Stimulated activated CD4-positive, alpha-beta T cell treated with anti-CD3 and anti-CD28 coated beads, Interleukin-15, amount 100 ng/mL, for 48 hours (primary cell): ENCODE measurements at regions not wholly inside any gene's neighbourhood (a gene's known extent, or its start where the extent isn't known, plus 50 kb on each side); places are given as distances from the start of the nearest gene placed in this dataset.
A peak's percentile ranks its signal among the peaks of the same experiment; 100 is the strongest.

ENCODE experiments used
- DNase-seq, 2 donors: peaks; one replicate each; pipeline ENCODE4 v3.0.0-alpha.2; 2020; ENCODE audit warnings: low read depth in 2 of 2

DNA sequence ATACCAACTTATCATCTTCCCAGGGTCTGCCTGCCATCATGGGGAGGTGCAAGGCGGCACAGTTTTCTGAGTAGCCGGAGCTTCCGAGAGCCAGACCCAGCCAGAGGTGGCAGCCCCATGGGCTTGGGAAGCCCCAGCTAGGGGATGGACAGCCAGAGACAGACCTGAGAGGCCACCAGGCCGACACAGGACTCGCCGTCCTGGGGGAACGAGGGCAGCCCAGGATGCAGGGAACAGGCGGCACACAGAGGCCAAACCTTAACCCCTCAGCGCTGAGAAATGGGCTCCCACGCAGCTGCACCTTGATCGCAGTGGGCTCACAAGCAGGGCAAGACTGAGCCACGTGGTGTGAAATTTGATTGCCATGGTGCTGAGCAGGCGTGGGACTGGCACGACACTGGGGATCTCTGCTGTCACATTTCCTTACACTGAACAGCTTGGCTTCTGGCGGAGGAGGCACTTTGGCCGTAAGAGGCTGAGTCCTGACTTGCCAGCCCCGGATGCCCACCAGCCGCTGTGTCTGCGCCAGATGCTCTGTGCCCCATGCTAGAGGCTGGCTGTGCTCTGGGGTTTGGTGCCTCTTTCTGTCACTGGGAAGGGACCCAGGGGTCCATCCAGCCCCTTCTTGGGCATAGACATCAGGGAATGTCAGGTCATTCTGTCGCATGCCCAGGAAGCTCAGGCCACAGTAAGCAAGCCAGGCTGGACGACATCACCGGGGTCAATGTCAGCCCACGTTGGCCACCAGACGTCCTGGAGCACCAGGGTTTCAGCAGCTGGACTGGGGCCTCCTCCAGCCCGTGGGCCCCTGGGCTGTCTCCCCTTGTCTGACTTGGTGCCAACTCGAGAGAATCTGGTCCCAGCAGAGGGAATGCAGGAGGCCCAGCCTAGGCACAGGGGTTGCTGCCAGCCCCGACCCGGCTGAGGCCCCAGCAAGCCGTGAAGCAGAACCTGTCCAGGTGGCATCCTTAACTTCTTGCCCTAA, 312.1 kb upstream of the MYT1L start:
- no peak for DNase-seq

DNA sequence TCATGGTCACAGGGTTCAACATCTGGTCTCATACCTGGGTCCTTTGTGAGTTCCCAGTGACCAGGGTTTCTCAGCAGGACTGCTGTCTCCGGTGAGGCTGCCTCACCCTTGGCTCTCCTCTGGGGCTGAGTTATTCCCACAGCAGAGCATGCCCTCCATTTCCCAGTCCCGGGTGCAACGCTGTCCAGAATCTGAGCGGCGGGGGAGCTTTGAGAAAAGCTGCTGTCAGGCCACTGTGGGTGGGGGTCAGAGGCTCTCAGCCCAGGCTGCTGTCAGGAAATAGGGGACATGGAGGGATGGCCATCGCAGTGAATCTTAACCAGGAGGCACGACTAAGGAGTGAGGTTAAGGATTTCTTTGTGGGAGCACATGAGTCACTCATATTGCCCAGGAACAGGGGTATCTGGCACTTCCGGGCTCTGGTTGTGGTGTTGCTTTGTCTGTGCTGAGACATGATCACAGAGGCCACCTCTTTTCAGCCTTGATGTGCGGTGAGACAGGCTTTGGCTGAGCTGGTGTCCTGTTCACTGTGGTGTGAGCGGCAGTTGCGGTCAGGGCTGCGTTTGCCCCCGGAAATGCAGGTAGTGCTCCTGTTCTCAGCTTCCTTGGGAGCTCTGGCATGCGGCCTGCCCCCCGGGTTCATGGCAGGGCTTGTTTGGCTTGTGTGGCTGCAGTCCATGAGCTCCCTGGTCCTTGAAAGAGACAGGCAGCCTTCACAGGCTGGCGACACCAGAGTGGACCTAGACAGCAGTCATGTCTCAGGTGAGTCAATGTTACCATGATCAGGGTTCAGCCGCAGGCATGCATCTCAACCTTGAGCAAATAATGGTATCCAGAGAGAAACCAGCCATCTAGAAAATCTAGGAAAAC, 310.7 kb upstream of the MYT1L start:
- no peak for DNase-seq

DNA sequence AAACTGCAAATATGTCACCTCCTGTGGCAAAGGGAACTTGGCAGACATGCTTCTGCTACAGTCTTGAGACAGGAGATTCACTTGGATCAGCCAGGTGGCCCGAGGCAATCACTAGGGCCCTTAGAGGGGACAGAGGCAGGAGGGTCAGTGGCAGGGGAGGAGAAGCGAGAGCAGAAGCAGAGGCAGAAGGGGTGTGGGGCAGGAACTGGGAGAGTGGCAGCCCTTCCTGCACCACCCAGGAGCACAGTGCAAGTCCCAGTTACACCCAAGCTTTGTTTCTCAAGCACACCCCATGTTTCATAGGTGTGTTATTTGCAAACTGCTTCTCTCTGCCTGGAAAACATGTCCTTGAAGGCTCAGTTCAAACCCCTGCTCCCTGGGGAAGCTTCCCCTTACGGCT, 309.7 kb upstream of the MYT1L start:
- no peak for DNase-seq

DNA sequence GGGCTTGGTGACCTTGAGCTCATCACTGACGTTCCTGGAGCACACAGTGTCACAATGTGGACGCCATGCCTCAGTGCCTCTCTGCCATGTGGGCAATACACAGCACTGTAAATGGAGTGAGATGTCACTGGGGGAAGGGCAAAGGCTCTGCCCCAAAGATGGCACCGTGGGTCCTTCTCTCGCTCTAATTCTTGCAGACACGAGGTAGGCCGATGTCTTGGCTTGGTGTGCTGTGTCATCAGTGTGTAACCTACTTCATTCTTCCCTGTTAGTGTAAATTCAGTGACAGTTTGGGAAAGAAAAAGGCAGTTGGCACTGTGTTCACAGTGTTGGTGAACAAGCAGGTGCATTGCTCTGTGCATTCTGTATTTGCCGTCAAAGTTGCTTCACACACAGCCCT, 309.3 kb upstream of the MYT1L start:
- no peak for DNase-seq

DNA sequence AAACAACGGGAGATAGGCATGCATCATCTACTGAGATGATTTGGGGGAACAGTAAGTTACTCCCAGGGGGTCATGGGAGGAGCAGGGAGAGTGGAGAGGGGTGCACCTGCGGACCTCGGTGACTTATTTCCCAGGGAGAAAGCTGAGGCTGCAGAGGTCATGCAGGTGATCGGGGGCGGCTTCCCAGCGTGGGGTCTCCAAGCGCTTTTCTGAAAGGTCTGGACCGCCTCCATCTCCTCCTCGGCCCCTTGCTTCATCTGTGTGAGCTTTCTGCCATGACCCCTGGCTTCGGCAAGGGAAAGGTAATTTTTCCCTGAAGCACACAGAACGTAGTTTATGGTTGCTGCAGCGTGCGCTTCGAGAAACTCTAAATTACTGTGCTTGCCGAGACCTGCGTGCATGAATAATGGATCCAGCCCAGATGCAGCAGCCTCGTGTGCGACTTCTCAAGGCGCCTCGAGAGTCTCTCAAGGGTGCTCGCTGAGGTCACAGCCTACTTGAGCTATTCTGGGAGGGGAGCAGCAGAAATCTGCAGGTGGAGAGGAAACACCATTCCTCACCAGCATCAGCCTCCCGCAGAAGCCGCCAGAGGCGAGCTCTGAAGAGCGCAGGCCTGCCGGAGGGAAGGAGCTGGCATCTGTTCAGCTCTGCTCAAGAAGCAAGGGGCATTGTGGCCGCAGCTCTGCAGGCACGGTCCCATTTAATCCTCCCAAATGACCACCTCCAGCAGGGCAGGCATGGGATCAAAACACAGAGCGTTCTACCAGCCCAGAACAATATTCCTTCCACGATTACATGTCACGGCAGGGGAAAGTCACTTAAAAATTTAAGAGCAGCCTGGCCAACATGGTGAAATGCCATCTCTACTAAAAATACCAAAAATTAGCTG, 308.4 kb upstream of the MYT1L start:
- no peak for DNase-seq

DNA sequence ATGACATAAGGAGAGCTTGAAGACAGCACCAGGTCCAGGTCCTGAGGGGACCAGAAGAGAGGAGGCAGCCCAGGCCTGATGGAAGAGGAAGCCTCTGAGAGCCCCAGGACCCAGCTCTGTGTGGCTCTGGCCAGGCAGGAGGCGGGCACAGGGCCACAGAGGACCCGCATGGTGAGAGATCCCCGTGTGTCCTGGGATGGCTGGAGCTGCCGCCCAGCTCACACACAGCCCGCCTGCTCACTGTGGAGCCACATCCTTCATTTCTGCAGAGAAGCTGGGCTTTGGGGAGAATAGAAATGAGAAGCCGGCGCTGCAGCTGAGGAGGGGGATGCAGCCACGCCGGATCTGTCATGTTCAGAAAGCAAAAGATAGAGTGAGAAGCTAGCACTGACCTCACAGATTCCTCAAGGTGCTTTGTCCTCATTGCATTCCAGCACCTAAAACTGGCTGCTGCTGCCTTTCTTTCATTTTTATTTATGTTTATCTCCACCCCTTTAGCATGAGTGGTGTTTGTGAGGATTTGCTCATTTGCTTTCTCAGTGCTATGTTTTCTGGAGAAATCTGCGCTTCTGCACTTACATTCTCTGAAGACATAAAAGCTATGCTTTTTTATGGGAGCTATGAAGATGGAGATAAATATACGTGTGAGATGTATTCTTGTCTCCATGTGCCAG, 307.6 kb upstream of the MYT1L start:
- DNase-seq = no peak

DNA sequence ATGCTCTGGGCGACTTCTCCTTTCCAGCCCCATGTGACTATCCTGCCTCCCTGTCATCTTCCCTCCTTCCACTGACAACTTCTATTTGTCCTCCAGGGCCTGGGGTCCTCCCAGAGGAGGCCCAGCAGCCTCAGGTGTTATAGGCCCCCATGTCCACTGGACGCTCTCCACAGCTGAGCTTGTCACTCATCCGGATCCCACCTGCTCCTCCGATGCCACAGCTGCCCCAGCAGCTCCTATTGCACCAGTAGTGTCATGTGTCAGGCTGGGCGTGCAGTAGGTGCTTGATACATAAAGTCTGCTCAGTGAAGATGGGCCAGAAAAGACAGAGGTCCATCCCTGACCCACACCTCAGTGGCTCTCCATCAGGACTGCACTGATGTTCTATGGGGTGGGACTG, 305.7 kb upstream of the MYT1L start:
- no peak for DNase-seq

DNA sequence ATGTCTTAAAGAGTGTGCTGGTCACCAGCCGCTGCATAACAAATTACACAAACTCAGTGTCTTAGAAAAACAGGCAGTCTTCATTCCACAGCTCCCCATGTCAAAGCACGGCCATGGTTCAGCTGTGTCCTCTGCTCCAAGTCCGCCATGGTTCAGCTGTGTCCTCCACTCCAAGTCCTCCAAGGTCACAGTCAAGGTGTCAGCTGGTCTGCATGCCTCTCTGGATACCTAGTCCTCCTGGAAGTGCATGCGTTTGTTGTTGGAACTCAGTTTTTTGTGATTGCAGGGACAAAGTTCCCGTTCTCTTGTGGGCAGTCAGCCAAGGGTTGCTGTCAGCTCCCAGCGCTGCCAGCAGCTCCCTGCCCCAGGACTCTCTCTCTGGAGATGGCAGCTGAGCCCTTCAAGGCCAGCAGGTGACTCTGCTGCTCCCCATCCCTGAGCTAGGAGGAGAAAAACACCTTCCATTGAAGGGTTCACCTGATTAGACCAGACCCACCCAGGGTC, 304.0 kb upstream of the MYT1L start:
- no peak for DNase-seq

DNA sequence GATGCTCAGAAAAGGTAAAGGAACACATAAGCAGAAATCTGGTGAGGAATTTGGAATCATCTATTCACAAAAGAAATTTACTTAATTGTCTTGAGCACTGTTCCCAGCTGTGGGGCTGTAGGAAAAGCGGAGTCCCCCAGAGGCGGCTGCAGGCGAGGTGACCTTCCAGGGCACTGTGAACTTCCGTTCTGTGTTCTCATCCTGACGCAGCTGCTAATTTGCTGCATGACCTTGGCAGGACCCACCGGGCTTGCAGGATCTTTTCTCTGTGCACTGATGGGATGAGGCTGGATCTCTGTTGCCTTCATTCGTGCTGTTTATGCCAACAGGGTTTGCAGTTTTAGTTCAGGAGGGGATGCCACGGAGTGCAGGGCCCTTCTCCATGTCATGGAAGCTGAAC, 301.9 kb upstream of the MYT1L start:
- no peak for DNase-seq

DNA sequence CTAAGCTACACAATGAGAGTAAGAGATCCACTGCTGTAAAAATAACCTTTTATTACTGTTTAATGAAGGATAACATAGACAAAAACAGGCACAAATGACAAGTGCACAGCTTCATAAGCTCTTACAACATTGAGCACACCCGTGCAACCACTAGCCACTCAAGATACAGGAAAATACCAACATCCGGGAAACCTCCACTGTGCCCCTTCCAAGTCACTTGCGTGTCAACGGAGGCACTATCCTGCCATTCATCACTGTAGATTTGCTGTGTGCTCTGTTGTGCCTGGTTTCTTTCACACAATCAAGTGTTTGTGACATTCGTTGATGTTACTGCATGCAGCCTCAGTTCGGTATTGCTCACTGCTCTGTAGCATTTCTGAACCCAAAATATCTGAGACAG, 292.9 kb upstream of the MYT1L start:
- DNase-seq = no peak

DNA sequence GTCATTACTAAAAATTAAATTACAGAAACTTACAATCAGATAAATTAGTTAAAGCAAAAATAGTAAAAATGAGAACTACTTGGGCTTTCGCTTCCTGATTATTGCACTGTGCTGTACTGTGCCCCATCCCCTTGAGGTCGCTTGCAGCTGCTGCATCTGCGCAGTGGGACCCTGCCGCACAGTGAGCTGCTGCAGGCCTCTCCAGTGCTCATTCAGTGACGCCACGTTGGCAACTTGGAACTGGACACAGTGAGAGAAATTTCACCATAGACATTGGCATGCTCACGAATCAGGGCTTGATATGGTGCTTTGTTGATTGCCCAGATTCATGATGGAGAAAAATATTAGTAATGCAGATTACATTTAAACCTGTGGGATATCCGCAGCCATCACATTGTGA, 290.8 kb upstream of the MYT1L start:
- no peak for DNase-seq

DNA sequence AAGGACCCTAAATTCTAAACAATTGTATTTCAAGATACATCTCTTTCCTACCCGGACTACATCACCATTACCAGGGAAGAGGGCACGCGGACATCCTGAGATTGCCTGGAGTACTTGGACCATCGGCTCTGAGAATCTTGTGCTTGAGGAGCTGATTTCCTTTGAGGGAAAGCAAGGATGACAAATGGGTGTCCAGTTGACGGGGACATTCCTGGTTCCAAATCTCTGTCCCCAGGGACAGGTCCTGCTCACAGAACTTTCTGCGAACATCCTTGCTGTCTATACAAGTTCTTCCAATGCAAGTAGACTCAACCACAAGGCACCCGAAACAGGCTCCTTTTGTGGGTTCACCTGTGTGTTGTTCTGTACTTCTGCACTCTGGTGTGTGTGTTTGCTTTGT, 289.5 kb upstream of the MYT1L start:
- no peak for DNase-seq

DNA sequence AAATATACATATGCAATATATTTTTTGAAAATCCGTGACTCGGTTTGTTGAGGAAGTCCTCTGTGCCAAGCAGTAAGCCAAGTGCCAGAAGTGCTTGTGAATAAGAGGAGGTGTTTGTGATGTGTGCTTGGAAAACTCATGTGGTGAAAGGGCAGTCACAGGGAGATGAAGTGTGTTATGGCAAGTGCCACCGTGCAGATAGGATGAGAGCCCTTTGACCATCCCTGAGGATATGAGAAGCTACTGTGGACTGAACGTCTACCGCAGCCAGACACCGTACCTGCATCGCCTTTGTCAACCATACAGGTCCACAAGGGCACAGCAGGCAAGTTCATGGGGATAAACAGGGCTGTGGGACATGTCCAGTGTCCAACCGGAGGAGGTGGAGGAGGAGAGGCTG, 288.9 kb upstream of the MYT1L start:
- no peak for DNase-seq

DNA sequence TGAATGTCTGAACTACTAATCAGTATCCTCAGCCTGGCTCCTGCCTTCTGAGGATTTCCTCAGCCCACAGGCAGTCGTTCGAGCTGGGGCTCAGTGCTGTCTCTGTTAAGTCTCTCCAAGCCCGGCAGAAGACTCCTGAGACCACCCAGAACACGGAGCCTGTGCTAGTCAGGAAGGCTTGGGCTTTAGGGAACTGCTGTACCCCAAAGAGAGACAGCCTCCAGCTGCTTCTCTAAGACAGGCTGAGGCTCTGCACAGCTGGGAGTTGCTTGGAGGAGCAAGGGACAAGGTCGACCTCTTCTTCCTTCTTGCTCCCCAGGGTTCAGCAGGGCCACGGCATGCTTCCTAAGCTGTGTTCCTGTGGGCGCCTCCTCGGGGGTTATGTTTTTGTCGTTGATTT, 283.4 kb upstream of the MYT1L start:
- DNase-seq = no peak

DNA sequence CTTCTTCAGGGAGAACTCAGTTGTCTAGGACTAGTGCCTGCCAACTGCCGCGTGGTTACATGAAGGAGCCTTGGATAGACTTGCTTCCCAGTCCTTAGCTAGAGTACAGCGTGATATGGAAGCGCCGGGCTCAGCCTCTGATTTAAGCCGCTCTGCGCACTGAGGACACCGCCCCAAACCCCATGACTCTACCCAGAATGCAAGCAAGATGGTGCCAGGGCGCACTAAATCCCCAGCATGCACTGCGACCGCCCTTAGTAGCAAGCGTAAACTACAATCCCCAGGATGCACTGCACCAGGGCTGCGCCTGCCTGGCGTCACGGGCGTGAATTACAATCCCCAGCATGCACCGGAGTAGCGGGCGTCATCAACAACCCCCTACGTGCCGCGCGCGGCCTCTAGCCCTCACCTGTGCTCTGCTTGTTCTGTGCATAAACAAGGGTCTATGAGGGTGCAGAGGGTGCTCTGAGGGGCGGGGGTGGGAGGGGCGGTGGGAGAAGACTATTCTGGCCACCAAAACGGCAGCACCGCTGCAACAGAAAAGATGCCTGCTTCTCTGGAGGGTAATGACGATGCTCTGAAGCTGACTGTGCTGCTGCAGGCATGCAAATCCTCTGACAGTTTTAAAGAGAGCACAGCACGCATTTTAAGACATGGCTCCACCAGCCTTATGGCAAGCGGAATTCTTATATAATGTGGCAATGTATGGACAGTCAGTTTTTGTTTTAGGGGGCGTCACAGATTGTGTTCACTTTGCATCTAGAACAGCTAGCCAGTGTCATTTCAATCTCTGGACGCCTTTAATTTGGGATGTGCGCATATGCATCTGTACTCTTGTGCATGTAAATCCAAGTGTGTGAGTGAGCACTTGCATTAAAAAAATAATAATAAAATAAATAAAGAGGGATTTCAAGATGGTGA, 282.5 kb upstream of the MYT1L start:
- peak; percentile 86 for DNase-seq

DNA sequence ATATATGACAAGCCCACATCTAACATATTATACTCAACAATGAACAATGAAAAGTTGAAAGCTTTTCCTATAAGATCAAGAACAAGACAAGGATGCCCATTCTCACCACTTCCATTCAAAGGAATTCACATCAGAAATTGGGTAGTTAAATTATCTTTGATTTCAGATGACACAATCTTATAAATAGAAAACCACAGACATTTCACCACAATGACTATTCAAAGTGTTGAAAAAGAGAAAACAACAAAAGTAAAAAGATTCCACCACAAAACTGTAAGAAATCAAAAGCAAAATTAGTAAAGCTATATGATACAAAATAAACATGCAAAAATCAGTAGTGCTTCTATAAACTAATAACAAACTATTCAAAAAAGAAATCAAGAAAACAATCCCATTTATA, 279.7 kb upstream of the MYT1L start:
- DNase-seq = no peak

DNA sequence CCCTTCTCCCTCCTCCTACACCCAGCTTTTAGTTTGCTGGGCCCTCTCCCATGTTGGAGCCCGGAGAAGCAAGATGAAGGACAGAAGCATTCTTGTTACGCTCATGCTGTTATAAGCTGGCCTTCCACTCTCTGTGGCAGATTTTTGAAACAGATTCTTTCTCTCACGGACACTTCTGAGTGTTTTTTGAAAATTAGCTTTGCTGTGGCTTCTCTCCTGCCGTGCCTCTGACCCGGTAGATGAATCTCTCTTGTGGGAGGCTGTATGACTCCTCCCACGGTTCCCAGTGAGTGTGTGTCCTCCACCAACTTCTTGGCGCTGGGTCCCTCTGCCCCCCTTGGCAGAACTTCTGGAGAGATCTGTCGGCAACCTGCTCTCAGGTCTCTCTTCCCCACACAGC, 269.3 kb upstream of the MYT1L start:
- no peak for DNase-seq

DNA sequence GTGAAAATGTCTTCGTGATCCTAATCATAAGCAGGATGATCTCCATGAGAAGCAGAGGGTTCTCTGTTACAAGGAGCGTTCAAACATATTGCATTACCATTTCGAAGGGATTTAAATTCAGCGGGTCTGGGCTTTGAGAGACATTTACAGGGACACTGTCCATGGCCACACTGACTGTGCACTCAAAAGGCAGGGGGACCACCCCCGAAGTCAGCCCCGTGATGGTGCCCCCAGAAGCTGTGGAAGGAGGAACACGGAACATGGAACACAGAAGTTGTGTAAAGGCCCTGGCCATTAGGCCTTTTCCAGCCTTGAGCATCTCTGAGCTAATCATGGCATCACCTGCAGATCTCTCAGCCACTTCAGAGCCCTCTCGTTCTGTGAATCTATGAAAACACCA, 268.4 kb upstream of the MYT1L start:
- no peak for DNase-seq

DNA sequence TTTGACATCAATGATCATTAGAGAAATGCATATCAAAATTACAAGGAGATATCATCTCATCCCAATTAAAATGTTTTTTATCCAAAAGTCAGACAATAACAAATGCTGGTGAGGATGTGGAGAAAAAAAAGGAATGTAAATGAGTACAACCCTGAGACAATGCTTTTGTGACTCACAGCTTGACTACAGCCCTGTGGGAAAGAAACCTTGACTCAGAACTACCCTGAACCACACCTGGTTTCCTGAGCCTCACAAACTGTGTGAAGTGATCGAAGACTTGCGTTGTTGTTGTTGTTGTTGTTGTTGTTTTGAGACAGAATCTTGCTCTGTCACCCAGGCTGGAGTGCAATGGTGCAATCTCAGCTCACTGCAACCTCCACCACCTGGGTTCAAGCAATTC, 266.6 kb upstream of the MYT1L start:
- DNase-seq = no peak

DNA sequence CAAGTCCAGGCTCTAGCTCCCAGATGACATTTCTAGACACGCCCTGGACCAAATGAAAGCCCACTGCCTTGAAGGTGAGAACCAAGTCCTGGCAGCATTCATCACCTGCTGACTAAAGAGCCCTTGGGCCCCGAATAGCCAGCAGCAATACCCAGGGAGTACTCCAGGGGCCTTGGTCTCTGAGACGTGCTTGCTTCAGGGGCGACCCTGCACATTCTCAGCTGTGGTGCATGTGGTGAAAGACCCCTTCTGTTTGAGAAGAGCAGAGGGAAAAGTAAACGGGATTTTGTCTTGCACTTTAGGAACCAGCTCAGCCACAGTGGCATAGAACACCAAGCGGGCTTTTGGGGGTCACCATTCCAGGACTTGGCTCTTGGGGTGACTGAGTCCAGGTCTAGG, 260.5 kb upstream of the MYT1L start:
- DNase-seq = no peak
